ENCODE measurements at regions not wholly inside any gene's neighbourhood (a gene's known extent, or its start where the extent isn't known, plus 50 kb on each side); places are given as distances from the start of the nearest gene placed in this dataset.

- no peak for DNase-seq (ENCODE audit: low read depth)
These were observed 221.6 kb upstream of the SLC30A5 start for GRCh38 chr5:68872088-68872839.

DNA sequence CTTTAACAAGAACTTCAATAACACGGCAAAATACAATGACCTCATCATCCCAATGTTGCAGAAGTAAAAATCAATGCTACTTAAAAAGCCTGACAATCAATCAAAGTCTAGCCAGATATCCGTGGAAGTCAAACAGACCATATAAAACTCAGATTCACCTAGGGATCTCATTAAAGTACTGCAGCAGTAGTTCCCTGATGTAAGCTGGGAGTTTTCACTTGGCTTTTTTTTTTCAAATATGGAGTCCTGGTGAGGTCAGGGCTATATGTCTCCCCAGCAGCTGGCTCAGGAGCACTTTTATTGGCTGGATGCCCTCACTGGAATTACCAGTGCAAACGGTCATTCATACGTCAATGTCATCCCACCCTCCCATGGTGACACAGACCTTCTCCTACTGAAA, 220.6 kb upstream of the SLC30A5 start:
- no peak for DNase-seq (ENCODE audit: low read depth)

DNA sequence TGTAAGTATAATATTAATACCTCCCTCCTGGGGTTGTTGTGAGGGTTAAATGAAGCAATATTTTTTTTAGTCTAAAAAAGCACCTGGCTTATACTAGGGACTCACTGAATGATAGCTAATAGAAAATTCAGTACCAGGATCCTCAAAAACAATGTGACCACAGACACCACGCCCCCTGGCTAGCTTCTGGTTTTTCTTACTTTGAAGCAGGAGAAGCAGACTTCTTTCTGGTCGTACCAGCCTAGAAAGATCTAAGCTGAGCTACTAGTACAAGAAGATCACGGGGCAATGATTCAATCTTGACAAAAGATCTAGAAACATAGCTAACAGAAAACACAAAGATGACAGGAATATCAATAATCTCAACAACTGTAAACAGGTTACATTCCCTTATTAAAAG, 218.5 kb upstream of the SLC30A5 start:
- DNase-seq (ENCODE audit: low read depth), result no peak

GRCh38 chr5:68883436-68883835, 210.4 kb upstream of the SLC30A5 start:
- no peak for DNase-seq (ENCODE audit: low read depth)

- DNase-seq (ENCODE audit: low read depth), result no peak
These were observed 209.6 kb upstream of the SLC30A5 start for GRCh38 chr5:68884144-68884754.

GRCh38 chr5:68884883-68885282, 208.9 kb upstream of the SLC30A5 start:
- no peak for DNase-seq (ENCODE audit: low read depth)

DNA sequence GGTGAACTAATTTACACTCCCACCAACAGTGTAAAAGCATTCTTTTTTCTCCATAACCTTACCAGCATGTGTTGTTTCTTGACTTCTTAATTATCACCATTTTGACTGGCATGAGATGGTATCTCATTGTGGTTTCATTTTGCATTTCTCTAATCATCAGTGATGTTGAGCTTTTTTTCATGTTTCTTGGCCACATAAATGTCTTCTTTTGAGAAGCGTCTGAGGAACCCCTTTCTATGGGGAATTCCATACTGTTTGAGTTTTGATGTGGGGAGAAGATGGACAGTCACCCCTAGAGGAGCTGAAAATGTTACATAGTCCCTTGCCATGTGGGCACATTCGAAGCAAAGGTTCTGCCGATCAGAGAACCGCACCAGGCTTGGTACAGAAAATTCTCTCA, 207.0 kb upstream of the SLC30A5 start:
- DNase-seq (ENCODE audit: low read depth), result no peak

GRCh38 chr5:68891718-68892117, 202.1 kb upstream of the SLC30A5 start:
- no peak for DNase-seq (ENCODE audit: low read depth)

- no peak for DNase-seq (ENCODE audit: low read depth)
These were observed 199.1 kb upstream of the SLC30A5 start for GRCh38 chr5:68894673-68895072.

DNA sequence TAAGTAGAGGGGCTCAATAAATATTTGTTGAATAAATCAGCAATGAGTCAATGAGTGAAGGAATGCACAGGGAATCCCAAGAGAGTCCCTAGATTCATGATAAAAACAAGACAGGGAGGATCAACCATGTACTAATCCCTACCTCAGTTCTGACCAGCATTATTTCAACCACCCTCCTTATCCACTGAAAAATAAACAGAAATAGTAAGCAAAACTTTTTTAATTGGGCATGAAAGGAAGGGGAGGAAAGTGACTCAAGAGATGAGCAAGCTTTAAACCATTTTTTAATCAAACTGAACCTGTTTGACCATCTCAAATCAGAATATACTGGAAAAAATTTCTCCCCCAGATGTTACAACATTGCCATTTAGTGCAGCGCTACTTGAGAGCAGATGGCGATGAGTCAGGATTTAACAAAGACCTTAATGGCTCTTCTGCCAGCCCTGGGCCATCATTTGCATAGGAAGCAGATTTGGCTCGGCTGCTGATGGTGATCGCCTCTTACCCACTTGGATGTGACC, 194.8 kb upstream of the SLC30A5 start:
- no peak for DNase-seq (ENCODE audit: low read depth)

- DNase-seq (ENCODE audit: low read depth), result no peak
These were observed 181.7 kb upstream of the SLC30A5 start for GRCh38 chr5:68911840-68912690.

DNA sequence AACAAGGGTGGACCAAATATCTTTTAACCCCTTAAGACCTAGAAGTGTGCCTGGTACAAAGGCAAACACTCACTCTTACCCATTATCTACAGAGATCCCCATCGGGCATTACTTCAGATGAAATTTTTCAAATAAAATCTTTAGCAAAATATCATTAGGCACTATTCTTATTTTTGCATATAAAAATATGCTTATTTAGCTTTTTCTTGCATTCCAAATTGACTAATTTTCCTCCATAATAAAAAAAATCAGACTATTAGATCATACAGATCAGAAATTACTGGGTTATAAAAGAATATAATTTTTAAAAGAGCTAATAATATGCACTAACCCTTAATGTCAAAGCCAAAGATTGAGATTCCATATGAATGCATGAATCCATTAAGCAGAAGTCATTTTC, 178.7 kb upstream of the SLC30A5 start:
- no peak for DNase-seq (ENCODE audit: low read depth)

- no peak for DNase-seq (ENCODE audit: low read depth)
These were observed 175.5 kb upstream of the SLC30A5 start for GRCh38 chr5:68918306-68918705.

DNA sequence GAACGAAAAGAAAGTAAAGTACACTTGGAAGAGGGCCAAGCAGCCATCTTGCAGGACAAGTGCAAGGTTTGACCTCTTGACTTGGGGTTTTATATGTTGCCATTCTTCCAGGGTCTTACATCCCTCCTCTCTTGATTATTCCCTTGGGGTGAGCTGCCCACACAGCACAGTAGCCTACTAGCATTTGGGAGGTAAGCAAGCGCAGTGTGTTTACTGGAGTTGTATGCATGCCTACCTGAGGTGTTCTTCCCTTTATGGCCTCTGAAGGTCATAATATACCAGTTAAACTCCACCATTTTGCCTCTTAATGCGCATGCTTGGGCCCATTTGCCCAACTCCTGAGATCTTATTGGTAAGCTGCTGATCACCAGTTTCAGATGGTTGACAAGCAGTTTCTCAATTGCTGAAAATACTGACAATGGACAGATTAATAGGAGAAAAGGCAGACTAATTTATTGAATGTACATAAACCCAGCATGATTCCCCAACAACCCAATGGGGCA, 173.8 kb upstream of the SLC30A5 start:
- no peak for DNase-seq (ENCODE audit: low read depth)

- no peak for DNase-seq (ENCODE audit: low read depth)
These were observed 172.9 kb upstream of the SLC30A5 start for GRCh38 chr5:68920888-68921287.

GRCh38 chr5:68922172-68922987, 171.4 kb upstream of the SLC30A5 start:
- DNase-seq (ENCODE audit: low read depth), result no peak

DNA sequence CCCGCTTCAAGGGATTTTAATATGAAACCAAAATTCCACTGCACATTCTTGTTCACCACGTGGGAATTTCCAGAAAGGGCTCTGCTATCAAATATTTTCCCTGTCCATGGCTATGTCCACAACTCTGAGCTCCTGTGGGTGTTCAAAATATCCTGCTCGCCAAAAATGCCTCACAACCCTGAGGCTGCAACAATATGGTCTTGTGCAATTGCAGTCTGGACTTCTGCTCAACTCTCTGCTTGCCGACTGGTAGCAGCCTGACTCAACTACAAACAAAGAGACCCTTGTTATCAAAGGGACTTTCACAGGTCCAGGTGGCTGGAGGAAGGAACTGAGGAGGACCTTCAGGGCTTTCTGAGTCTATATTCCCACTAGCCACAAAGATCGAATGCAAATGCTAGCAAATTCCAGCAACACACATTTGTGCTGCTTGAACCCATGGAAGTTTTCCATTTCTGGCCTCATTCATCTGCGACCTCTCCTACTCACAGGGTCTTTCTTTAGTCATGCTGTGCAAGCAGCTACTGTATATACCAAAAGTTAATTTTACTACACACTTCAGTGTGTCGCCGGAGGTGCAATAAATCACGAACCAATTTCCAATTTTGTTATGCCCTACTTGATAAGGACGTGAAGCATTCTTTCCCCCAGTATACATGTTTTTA, 169.2 kb upstream of the SLC30A5 start:
- DNase-seq (ENCODE audit: low read depth), result no peak

DNA sequence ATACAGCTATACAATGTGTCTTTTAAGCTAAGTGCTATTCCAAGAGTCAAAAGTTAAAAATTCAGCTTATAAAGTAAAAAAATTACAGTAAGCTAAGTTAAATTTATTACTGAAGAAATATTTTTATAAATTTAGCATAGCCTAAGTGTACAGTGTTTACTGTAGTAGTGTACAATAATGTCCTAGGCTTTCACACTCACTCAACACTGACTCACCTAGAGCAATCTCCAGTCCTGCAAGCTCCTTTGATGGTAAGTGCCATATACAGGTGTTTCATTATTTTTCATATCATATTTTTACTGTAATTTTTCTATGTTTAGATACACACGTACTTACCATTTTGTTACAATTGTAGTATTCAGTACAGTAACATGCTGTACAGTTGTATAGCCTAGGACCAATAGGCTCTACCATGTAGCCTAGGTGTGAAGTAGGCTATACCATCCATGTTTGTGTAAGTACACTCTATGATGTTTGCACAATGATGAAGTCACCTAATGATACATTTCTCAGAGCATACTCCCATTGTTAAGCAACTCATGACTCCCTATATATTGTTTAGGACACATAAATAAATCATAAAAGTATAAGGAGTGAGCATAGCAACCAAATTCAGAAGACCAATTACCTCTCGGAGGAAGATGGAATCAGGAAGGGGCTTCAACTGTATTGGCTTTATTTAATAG, 165.1 kb upstream of the SLC30A5 start:
- no peak for DNase-seq (ENCODE audit: low read depth)

- DNase-seq (ENCODE audit: low read depth), result no peak
These were observed 163.7 kb upstream of the SLC30A5 start for GRCh38 chr5:68930139-68930538.

DNA sequence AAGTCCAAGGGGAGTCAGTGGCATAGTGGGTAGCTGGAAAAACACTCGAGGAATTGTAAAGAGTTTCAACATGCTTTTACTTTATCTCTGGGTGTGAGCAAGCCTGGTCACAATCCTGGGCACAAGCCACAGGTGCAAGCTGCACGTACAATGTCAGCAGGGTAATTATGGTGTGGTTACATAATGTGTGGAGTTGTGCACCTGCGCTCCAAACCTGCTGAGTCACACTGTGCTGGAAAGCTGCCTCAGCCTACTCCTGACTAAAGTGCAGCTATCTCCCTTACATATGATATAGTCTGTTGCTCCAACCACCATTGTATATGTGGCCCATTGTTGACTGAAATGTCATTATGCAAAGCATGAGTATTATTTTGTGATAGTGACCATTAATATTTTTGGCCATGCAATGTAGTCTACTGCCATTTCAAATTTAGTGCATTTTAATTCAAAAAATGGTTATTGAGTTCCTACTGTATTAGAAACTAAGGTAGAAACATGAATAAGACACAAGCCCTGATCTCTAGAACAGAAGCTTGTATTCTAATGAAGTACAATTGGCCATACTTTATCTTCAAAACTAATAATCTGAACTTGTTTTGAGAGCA, 160.9 kb upstream of the SLC30A5 start:
- DNase-seq (ENCODE audit: low read depth), result no peak

All from stimulated activated CD8-positive, alpha-beta memory T cell treated with anti-CD3 and anti-CD28 coated beads, Interleukin-12 subunit alpha, Interleukin-12 subunit beta, amount 100 ng/mL, for 4 hours (primary cell).